ENCODE measurements at regions not wholly inside any gene's neighbourhood (a gene's known extent, or its start where the extent isn't known, plus 50 kb on each side); places are given as distances from the start of the nearest gene placed in this dataset.
A peak's percentile ranks its signal among the peaks of the same experiment; 100 is the strongest.

DNA sequence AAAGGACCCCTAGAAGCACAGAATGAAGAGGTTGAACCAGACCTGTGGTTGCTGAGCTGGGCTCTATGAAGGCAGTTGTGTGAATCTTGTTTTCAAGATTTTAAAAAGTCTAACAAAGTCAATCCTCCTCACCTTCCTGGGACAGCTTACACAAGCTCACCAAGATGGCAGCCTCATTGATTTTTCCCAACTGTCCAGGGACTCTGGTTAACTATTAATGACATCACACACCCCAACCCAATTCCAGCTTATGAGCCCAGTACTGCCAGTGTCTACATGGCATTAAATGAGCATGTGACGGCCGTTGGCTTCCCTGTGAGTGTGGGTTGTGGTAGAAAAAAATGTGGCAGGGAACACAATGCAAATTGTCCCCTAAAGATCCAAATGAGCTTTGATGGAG, 137.0 kb downstream of the CHST1 start:
- Mint-ChIP-seq H3K4me1 (no peaks in the 10 kb centered on the region), H3K36me3 (no peaks in the 10 kb centered on the region), H3K27ac (peak overlapping the region; percentile 27), H3K27me3 (ENCODE audit: insufficient read depth, low read depth) (peaks cover 10% of the 10 kb centered on the region), H3K9me3 (no peaks in the 10 kb centered on the region), H3K4me3 (no peak overlapping the region)
- DNase-seq (ENCODE audit: low spot score) = no peak
- Histone ChIP-seq H3K79me2 (ENCODE audit: low read depth) (no peaks in the 10 kb centered on the region), H3K27ac (no peak overlapping the region), H4K20me1 (ENCODE audit: low read depth) (no peaks in the 10 kb centered on the region), H3K9me3 (ENCODE audit: low read depth) (no peaks in the 10 kb centered on the region), H3F3A (ENCODE audit: low read depth) (no peaks in the 10 kb centered on the region), H3K4me3 (no peak overlapping the region), H2AFZ (replicated peaks) (no peak overlapping the region), H3K9ac (no peak overlapping the region), H3K4me1 (no peaks in the 10 kb centered on the region), H3K27me3 (no peaks in the 10 kb centered on the region), H3K4me2 (no peak overlapping the region), H3K36me3 (no peaks in the 10 kb centered on the region)
- TF ChIP-seq, protein P1, sequence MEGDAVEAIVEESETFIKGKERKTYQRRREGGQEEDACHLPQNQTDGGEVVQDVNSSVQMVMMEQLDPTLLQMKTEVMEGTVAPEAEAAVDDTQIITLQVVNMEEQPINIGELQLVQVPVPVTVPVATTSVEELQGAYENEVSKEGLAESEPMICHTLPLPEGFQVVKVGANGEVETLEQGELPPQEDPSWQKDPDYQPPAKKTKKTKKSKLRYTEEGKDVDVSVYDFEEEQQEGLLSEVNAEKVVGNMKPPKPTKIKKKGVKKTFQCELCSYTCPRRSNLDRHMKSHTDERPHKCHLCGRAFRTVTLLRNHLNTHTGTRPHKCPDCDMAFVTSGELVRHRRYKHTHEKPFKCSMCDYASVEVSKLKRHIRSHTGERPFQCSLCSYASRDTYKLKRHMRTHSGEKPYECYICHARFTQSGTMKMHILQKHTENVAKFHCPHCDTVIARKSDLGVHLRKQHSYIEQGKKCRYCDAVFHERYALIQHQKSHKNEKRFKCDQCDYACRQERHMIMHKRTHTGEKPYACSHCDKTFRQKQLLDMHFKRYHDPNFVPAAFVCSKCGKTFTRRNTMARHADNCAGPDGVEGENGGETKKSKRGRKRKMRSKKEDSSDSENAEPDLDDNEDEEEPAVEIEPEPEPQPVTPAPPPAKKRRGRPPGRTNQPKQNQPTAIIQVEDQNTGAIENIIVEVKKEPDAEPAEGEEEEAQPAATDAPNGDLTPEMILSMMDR (IDR thresholded peaks at IDR 0.05) = no peak
- TF ChIP-seq EZH2 (IDR thresholded peaks at IDR 0.05) (no peak), EZH2phosphoT487 (IDR thresholded peaks at IDR 0.05) (no peak)

DNA sequence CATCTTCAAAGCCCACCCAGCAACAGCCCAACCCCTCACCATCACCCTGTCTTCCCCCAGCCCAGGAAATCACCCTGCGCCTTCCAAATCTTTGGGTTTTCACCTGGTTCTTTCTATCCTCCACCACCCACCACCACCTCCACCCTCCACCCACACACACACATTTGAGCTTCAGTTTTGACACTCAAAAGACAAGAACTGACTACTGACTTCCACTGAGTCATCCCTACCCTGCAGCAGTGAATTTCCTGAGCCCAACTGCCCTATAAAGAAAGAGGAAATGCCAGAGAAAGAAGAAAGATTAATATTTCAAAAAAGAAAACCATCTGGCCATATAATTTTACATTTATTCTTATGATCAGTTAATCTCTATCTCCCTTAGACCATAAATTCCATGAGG, 137.5 kb downstream of the CHST1 start:
- H3K27ac Mint-ChIP-seq = peak overlapping the region; percentile 27
- no peak for TF ChIP-seq EZH2phosphoT487 (IDR thresholded peaks at IDR 0.05)
- no peaks in the 10 kb centered on the region for H4K20me1 ChIP-seq (ENCODE audit: low read depth)
- no peaks in the 10 kb centered on the region for H3K4me1 Mint-ChIP-seq
- no peak overlapping the region for H2AFZ ChIP-seq (replicated peaks)
- no peaks in the 10 kb centered on the region for H3K4me1 ChIP-seq
- H3K4me3 Mint-ChIP-seq = no peak overlapping the region
- no peak overlapping the region for H3K9ac ChIP-seq
- H3K79me2 ChIP-seq (ENCODE audit: low read depth) = no peaks in the 10 kb centered on the region
- H3K27me3 ChIP-seq = no peaks in the 10 kb centered on the region
- H3K9me3 Mint-ChIP-seq = no peaks in the 10 kb centered on the region
- H3K4me2 ChIP-seq = no peak overlapping the region
- peaks cover 8% of the 10 kb centered on the region for H3K27me3 Mint-ChIP-seq (ENCODE audit: insufficient read depth, low read depth)
- no peaks in the 10 kb centered on the region for H3K36me3 ChIP-seq
- no peaks in the 10 kb centered on the region for H3F3A ChIP-seq (ENCODE audit: low read depth)
- no peak overlapping the region for H3K27ac ChIP-seq
- no peaks in the 10 kb centered on the region for H3K36me3 Mint-ChIP-seq
- H3K9me3 ChIP-seq (ENCODE audit: low read depth) = no peaks in the 10 kb centered on the region
- H3K4me3 ChIP-seq = no peak overlapping the region
- no peak for DNase-seq (ENCODE audit: low spot score)

DNA sequence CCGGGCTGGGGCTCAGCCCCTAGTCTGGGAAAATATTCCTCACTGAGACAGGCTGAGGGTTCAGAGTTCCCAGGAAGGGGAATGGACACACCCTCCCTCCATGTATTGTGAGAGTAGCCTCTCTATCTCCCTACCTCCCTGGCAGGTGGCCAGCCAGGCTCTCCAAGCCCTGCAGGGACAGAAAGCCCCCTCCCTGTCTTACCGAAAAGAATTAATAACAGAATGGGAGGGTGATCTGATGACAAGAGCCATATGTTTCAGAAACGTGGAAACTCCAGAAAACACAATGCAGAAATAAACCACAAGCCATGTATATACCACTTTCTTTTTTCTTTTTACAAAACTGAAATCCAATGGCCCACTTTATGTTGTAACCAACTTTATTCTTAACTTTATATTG, 140.0 kb downstream of the CHST1 start:
- H3K27ac ChIP-seq = no peak overlapping the region
- no peak for TF ChIP-seq EZH2 (IDR thresholded peaks at IDR 0.05)
- TF ChIP-seq EZH2phosphoT487 (IDR thresholded peaks at IDR 0.05) = no peak
- TF ChIP-seq, protein P1 (IDR thresholded peaks at IDR 0.05) = no peak
- no peak overlapping the region for H3K4me3 Mint-ChIP-seq
- H3K36me3 ChIP-seq = no peaks in the 10 kb centered on the region
- no peaks in the 10 kb centered on the region for H3K79me2 ChIP-seq (ENCODE audit: low read depth)
- no peak overlapping the region for H3K27ac Mint-ChIP-seq
- H3K4me1 Mint-ChIP-seq = no peaks in the 10 kb centered on the region
- H3F3A ChIP-seq (ENCODE audit: low read depth) = no peaks in the 10 kb centered on the region
- H3K9me3 Mint-ChIP-seq = peaks cover 10% of the 10 kb centered on the region
- H3K27me3 ChIP-seq = no peaks in the 10 kb centered on the region
- no peak overlapping the region for H3K9ac ChIP-seq
- no peak overlapping the region for H3K4me3 ChIP-seq
- H3K4me1 ChIP-seq = no peaks in the 10 kb centered on the region
- H3K9me3 ChIP-seq (ENCODE audit: low read depth) = no peaks in the 10 kb centered on the region
- H2AFZ ChIP-seq (replicated peaks) = no peak overlapping the region
- no peak overlapping the region for H3K4me2 ChIP-seq
- no peak for DNase-seq (ENCODE audit: low spot score)
- H4K20me1 ChIP-seq (ENCODE audit: low read depth) = no peaks in the 10 kb centered on the region
- H3K36me3 Mint-ChIP-seq = no peaks in the 10 kb centered on the region
- peaks cover 13% of the 10 kb centered on the region for H3K27me3 Mint-ChIP-seq (ENCODE audit: insufficient read depth, low read depth)

DNA sequence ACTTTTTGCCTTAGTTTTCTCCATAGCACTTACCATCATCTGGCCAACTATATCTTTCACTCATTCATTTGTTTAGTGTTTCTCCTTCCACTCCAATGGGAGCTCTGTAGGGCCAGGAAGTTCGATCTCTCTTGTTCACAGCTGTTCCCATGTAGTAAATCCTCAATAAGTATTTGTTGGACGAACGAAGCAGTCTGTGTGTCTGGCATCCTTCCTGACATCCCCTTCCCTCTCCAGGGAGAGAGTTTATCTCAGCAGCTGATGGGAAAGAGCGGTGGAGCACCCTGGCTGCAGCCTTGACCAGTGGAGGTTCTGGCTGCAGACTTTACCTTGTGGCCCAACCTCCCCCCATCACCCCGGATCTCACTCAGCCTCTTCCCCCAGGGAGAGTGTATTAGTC, 141.7 kb downstream of the CHST1 start:
- no peak overlapping the region for H3K4me3 Mint-ChIP-seq
- Histone ChIP-seq H3K9me3 (ENCODE audit: low read depth) (no peaks in the 10 kb centered on the region), H3K27ac (no peak overlapping the region), H4K20me1 (ENCODE audit: low read depth) (no peaks in the 10 kb centered on the region), H2AFZ (replicated peaks) (no peak overlapping the region), H3K4me3 (no peak overlapping the region), H3K79me2 (ENCODE audit: low read depth) (no peaks in the 10 kb centered on the region), H3K27me3 (no peaks in the 10 kb centered on the region), H3K4me1 (peaks cover 2% of the 10 kb centered on the region), H3K9ac (no peak overlapping the region), H3K4me2 (no peak overlapping the region), H3F3A (ENCODE audit: low read depth) (peaks cover 2% of the 10 kb centered on the region), H3K36me3 (no peaks in the 10 kb centered on the region)
- TF ChIP-seq EZH2 (IDR thresholded peaks at IDR 0.05) = no peak
- TF ChIP-seq, protein P1 (IDR thresholded peaks at IDR 0.05) = no peak
- no peak for TF ChIP-seq EZH2phosphoT487 (IDR thresholded peaks at IDR 0.05)
- no peak overlapping the region for H3K27ac Mint-ChIP-seq
- H3K9me3 Mint-ChIP-seq = peaks cover 10% of the 10 kb centered on the region
- H3K4me1 Mint-ChIP-seq = no peaks in the 10 kb centered on the region
- peaks cover 13% of the 10 kb centered on the region for H3K27me3 Mint-ChIP-seq (ENCODE audit: insufficient read depth, low read depth)
- H3K36me3 Mint-ChIP-seq = no peaks in the 10 kb centered on the region
- no peak for DNase-seq (ENCODE audit: low spot score)

Measured in neural progenitor cell (in vitro differentiated cells).